NCI-H1694 treated with DMSO at 0.1 percent for 48 hours (cell line): ENCODE measurements at regions not wholly inside any gene's neighbourhood (a gene's known extent, or its start where the extent isn't known, plus 50 kb on each side); places are given as distances from the start of the nearest gene placed in this dataset.
"Not testable (repeated sequence)": the region's sequence is repeated elsewhere in the genome, so short reads cannot be mapped to it uniquely, and the experiment has no call there.

Source experiments
- DNase-seq: peaks from one replicate; lab custom pipeline; 2025; lab: John Stamatoyannopoulos, UW

DNA sequence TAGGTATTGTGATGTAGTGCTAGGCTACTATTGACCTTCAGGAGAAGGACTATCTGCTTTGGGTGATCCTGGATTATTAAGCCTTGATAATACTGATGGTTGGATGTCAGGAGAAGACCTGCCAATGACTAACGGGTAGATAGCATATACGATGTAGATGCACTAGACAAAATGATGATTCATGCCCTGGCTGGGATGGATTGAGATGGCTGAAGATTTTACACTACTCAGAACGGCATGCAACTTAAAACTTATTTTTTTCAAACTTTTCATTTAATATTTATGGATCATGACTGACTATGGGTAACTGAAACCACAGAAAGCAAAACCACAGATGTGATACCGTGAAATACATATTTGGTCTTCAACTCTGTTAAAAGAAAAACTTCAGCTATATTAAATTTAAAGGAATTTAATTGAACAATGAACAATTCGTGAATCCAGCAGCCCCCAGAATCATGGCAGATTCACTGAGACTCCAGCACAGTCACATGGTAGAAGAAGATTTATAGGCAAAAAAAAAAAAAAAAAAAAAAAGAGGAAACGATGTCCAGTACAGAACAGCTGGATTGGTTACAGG is 124.6 kb upstream of the CDK13 start:
- DNase-seq: no peak

- DNase-seq: no peak
These were observed 123.9 kb upstream of the CDK13 start for GRCh38 chr7:39826166-39826565.

DNA sequence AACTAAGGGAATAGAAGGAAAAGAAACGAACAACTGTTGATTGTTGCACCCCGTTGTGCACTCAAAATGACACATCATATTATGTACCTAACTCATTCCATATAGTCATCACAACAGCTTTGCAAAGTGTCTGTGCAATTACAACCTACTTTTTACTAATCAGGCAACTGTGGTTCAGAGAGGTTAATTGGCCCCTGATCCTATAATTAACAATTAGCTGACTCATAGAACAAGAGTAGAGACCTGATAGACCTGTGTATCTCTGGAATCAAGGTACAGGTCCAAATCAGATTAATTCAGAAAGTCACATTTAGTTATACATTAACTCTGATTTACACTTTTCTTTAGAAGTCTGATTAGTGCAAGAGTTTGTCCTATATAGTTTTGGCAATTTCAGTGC is 122.5 kb upstream of the CDK13 start:
- DNase-seq: no peak

- DNase-seq: no peak
These were observed 121.0 kb upstream of the CDK13 start for GRCh38 chr7:39829028-39829427.

DNA sequence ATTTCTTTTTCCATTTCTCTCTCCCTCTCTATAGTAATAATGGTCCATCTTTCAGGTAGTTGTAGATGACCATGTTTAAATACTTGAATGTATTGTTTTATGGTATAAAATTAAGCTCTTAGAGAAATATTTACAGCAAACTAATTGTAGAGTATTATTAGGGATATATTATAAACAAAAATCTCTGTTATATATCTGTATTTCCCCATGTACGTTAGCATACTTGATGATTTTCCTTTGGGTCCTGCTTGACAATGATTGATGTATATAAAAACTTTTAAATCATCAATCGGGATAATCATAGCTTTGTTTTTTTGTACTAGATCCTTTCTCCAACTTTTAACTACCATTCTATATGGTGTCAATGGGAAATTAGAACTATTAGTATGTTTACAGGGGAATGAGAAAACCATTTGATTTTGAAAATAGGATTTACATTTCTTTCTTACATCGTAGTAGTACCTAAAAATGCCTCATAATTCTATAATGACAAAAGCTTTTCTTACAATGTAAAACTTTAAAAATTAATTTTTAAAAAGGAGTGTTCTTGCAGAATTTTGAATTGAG is 117.5 kb upstream of the CDK13 start:
- DNase-seq: no peak

DNA sequence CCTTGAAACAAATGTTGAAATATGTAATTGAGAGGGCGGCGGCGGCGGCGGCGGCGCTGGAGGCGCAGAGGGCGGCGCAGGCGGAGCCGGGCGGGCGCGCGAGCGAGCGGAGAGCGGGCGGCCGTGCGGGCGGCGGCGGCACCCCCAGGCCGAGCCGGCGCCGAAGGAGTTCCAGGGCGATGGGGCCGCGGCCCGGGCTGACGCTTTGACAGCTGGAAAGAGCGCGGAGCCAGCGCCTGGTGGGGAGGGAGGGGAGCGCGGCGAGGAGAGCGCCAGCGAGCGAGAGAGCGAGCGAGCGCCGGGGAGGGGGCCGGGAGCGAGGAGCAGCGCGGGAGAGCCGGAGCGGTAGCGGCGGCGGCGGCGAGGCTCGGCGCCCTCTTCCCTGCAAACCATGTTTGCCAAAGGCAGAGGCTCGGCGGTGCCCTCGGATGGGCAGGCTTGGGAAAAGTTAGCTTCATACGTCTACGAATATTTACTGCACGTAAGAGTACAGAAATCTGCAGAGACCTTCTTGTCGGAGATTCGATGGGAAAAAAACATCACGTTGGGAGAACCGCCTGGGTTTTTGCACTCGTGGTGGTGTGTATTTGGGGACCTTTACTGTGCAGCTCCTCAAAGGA is 116.8 kb upstream of the CDK13 start:
- DNase-seq: peak; percentile 28

- DNase-seq: not testable (repeated sequence)
These were observed 116.0 kb upstream of the CDK13 start for GRCh38 chr7:39833865-39834634.

- no peak for DNase-seq
These were observed 111.7 kb upstream of the CDK13 start for GRCh38 chr7:39838326-39838725.

GRCh38 chr7:39845006-39845405 is 105.0 kb upstream of the CDK13 start:
- no peak for DNase-seq

DNA sequence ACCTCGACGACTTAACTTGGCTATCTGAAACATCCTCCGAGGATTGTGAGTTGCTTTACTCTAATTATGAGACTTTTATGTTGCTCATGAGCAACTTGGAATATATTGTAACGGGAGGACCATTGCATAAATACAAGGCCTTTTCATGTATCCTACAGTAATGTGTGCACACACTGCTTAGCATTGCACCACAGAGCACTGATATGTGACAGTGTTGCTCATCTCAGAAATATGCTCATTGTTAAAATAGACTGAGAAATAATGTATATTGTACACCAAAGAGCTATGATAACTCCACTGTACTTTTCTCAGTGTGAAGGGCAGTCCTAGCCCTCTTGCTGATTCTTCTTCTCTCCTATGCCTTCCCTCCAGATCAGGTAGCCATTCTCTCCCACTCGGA is 102.8 kb upstream of the CDK13 start:
- DNase-seq: no peak

- no peak for DNase-seq
These were observed 98.5 kb upstream of the CDK13 start for GRCh38 chr7:39851466-39852045.

- DNase-seq: not testable (repeated sequence)
These were observed 95.3 kb upstream of the CDK13 start for GRCh38 chr7:39854616-39855324.

DNA sequence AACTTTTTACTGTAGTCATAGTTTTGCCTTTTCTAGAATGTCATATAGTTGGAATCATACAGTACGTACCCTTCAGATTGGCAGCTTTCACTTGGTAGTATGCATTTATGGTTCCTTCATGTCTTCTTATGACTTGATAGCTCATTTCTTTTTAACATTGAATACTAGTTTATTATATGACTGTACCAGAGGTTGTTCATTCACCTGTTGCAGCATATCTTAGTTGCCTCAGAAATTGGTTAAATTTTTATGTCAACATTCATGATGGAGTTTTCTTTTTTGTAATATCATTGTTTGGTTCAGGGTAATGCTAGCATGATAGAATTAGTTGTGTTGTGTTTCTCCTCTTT is 94.8 kb upstream of the CDK13 start:
- no peak for DNase-seq

GRCh38 chr7:39863675-39864322 is 86.3 kb upstream of the CDK13 start:
- not testable (repeated sequence) for DNase-seq

DNA sequence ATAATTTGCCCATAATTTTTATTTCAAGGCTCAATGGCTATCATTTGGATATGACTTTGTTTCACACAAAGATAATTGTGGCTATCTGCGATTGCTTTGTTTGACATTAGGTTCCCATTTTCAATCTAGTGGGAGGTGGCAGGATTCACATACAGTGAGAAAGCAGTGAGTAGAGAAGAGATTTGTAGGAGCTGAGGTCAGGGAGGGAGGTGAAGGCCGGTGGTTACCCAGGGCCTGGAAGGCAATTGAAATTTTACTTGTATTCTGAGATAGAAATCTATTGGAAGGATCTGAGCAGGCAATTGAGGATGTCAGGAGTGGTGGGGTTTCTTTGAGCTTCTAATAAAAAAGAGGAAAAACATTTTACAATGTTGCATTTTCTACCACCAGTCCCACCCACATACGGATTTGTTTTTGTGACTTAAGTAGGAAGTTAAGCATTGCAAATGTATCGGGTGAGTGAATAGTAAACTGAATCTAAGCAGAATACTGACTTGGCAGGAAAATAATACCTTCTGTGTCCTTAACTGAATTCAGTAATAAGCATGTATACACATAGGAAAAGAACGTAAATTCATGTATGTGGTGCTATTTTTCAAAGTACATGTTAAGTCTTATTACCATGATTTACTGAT is 80.1 kb upstream of the CDK13 start:
- DNase-seq: not testable (repeated sequence)

DNA sequence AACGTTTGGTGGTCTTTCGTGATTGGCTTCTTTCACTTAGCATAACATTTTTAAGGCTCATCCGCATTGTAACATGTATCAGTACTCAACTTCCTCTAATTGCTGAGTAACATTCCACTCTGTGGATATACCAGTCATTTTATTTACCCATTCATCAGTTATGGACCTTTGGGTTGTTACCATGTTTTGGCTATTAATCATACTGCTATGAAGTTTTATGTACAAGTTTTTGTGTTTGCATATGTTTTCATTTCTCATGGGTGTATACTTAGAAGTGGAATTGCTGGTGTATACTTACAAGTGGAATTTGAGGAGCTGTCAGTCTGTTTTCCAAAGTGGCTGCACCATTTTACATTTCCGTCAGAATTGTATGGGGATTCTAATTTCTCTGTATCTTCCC is 78.4 kb upstream of the CDK13 start:
- not testable (repeated sequence) for DNase-seq

DNA sequence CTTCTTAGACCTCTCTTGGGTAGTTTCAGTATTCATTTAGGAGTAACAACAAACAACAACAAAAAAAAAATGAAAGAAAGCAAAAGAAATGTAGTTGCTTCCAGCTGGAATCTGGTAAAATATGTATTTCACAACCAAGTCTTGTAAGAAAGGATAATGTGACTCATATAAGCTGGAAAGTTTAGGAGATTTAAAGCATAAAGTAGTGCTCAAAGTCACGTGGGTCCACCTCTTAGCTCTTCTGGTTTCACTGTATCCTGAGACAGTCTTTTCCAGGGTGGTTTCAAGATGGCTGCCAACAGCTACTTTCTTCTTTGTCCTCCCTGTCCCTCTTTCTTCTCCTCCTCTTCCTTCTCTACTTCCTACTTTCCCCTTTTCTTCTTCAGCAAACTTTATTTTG is 69.5 kb upstream of the CDK13 start:
- DNase-seq: no peak

DNA sequence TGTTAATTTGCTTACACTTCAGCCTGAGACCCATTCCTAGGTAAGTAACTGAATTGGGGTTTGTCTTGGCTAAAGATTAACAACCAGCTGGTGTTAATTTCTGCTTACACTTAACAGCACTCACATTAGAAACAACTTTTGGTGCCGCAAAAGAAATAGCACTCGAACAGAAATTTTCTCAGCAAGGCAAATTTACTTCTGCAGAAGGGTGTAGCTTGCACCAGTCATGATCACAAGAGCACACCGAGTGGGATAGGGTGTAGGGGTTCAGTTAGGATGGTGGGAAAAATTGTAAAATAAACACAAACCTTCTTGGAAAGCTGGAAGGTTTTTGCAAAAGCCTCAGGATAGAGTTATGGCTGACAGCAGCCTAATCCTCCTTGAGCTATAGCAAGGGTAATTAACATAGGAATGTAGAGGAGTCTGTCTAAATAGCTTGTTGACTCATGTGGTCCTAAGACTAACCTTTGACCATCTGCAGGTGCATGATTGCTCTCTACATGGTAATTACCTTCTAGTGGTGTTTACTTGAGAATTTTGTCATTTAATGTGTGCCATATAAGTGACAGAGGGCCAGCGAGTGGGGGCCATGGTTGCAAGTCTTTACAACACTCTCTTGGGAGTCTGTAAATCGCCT is 67.8 kb upstream of the CDK13 start:
- no peak for DNase-seq

DNA sequence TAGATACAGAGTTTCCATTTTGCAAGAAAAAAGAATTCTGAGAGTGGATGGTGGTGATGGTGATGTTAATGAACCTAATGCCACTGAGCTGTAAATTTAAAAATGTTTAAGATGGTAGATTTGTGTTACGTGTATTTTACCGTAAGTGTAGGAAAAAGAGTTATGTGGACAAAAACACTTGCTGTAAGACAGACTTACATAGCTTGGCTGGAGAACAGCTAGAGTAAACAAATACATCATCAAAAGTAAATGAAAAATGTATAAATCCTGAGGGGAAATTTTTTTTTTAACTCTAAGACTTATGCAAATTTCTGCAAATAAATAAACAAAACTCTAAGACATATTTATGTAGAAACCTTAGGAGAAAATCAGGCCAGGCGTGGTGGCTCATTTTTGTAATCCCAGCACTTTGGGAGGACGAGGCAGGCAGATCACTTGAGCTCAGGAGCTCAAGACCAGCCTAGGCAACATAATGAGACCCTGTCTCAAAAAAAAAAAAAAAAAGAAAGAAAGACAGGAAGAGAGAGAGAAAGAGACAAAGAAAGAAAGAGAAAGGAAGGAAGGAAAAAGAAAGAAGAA is 66.2 kb upstream of the CDK13 start:
- no peak for DNase-seq

DNA sequence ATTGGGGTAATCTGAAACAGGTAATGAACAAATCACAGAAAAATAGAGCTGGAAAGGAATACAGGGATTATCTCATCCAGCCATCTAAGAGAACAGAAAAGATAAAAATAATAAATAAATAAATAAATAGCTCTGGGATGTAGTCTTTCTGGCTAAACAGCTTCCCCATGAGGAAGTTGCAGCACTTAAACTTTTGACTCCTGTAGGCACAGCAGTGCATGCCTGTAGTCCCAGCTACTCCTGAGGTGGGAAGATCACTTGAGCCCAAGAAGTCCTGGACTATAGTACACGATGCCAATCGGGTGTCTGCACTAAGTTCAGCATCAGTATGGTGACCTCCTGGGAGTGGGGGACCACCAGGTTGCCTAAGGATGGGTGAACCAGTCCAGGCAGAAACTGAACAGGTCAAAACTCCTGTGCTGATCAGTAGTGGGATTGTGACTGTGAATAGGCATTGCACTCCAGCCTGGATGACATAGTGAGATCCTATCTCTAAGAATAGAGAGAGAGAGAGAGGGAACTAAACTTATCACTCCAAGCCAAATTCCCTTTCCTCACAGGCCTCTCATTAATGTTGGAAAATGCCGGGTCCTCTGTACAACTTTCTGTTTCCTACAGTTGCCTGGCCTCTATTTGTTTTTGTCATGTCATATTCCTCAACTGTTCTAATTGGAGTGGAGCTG is 61.7 kb upstream of the CDK13 start:
- no peak for DNase-seq
